ENCODE measurements at regions not wholly inside any gene's neighbourhood (a gene's known extent, or its start where the extent isn't known, plus 50 kb on each side); places are given as distances from the start of the nearest gene placed in this dataset.

DNA sequence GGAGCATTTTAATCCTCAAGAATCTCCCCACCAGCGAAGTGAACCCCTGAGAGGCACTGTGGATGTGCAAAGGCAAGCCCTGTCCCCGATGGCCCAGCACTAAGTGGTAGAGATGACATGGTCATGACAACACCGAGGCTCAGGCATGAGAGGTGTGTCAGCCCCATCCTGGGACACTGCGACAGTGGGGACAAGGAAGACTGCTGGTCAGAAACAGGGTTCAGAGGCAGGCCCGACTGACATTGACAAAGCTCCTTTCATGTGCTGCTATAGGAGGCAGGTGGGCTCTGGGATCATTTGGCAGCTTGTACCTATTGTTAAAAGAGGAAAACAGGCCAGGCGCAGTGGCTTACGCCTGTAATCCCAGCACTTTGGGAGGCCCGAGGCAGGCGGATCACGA lies 54.3 kb upstream of the MYEOV start:
- in situ Hi-C loops (cut with MboI; ENCODE audit: low sequenced_read_pairs, unreplicated experiment) = no loop called here
- no peak for DNase-seq (ENCODE audit: low spot score)
- TF ChIP-seq, protein P1, sequence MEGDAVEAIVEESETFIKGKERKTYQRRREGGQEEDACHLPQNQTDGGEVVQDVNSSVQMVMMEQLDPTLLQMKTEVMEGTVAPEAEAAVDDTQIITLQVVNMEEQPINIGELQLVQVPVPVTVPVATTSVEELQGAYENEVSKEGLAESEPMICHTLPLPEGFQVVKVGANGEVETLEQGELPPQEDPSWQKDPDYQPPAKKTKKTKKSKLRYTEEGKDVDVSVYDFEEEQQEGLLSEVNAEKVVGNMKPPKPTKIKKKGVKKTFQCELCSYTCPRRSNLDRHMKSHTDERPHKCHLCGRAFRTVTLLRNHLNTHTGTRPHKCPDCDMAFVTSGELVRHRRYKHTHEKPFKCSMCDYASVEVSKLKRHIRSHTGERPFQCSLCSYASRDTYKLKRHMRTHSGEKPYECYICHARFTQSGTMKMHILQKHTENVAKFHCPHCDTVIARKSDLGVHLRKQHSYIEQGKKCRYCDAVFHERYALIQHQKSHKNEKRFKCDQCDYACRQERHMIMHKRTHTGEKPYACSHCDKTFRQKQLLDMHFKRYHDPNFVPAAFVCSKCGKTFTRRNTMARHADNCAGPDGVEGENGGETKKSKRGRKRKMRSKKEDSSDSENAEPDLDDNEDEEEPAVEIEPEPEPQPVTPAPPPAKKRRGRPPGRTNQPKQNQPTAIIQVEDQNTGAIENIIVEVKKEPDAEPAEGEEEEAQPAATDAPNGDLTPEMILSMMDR (IDR thresholded peaks at IDR 0.05; ENCODE audit: borderline replicate concordance, control extremely low read depth, extremely low read depth, insufficient read depth, missing control alignments) = no peak

- TF ChIP-seq, protein P1 (IDR thresholded peaks at IDR 0.05; ENCODE audit: borderline replicate concordance, control extremely low read depth, extremely low read depth, insufficient read depth, missing control alignments) = no peak
- no peak for DNase-seq (ENCODE audit: low spot score)
- in situ Hi-C loops (cut with MboI; ENCODE audit: low sequenced_read_pairs, unreplicated experiment) = no loop called here
These were observed 53.5 kb upstream of the MYEOV start for GRCh38 chr11:69240332-69241074.

- DNase-seq (ENCODE audit: low spot score) = no peak
- in situ Hi-C loops (cut with MboI; ENCODE audit: low sequenced_read_pairs, unreplicated experiment) = no loop called here
- TF ChIP-seq, protein P1 (IDR thresholded peaks at IDR 0.05; ENCODE audit: borderline replicate concordance, control extremely low read depth, extremely low read depth, insufficient read depth, missing control alignments) = no peak
These were observed 52.7 kb upstream of the MYEOV start for GRCh38 chr11:69241075-69241740.

GRCh38 chr11:69241844-69242243 lies 52.1 kb upstream of the MYEOV start:
- in situ Hi-C loops (cut with MboI; ENCODE audit: low sequenced_read_pairs, unreplicated experiment) = no loop called here
- no peak for DNase-seq (ENCODE audit: low spot score)
- TF ChIP-seq, protein P1 (IDR thresholded peaks at IDR 0.05; ENCODE audit: borderline replicate concordance, control extremely low read depth, extremely low read depth, insufficient read depth, missing control alignments) = no peak

GRCh38 chr11:69242266-69242920 lies 51.6 kb upstream of the MYEOV start:
- TF ChIP-seq, protein P1 (IDR thresholded peaks at IDR 0.05; ENCODE audit: borderline replicate concordance, control extremely low read depth, extremely low read depth, insufficient read depth, missing control alignments) = no peak
- in situ Hi-C loops (cut with MboI; ENCODE audit: low sequenced_read_pairs, unreplicated experiment) = no loop called here
- no peak for DNase-seq (ENCODE audit: low spot score)

GRCh38 chr11:69243496-69244200 lies 50.3 kb upstream of the MYEOV start:
- in situ Hi-C loops (cut with MboI; ENCODE audit: low sequenced_read_pairs, unreplicated experiment) = no loop called here
- DNase-seq (ENCODE audit: low spot score) = no peak
- TF ChIP-seq, protein P1 (IDR thresholded peaks at IDR 0.05; ENCODE audit: borderline replicate concordance, control extremely low read depth, extremely low read depth, insufficient read depth, missing control alignments) = no peak

All from GM13976 (cell line).